ENCODE measurements at regions not wholly inside any gene's neighbourhood (a gene's known extent, or its start where the extent isn't known, plus 50 kb on each side); places are given as distances from the start of the nearest gene placed in this dataset.

GRCh38 chr22:44390613-44390970, 77.8 kb upstream of the SHISAL1 start:
- TF ChIP-seq CTCF (IDR thresholded peaks at IDR 0.05) (no peak), POLR2A (IDR thresholded peaks at IDR 0.05) (no peak)

Data from sigmoid colon (tissue), 3 donors.